ENCODE measurements at regions not wholly inside any gene's neighbourhood (a gene's known extent, or its start where the extent isn't known, plus 50 kb on each side); places are given as distances from the start of the nearest gene placed in this dataset.

DNA sequence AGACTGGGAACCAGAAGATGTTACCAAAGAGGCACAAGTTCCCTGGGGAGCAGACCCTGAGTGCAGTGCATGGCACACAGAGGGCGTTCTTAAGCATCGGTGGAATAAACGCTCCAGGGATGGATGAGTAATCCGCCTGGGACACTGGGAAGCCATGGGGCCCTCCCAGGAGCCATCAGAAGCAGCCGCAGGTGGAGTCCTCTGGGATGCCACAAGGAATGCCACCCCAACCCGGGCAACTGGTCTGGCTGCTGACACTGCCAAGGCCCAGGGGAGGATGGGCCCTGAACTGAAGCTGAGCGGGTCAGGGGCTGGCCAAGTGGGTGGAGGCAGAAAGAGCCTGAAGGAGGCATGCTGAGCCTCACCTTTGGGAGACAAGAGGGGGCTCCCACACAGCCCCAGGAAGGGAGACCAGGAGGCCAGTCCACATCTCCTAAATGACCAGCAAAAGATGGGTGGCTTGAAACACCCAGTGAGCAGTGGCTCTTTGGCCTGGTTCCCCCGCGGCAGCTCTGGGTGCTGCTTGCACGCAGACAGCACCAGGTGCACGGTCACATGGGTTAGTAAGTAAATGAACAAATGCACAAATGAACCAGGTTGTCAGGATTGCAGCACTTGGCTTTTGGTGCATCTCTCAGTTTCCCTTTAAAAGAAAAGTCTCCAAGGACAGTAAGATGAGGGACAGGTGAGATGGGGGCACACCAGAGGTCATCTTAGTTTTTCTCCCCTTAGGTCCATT lies 141.3 kb upstream of the ZMIZ1 start:
- H3K27me3 ChIP-seq (replicated peaks in 1 of 4; ENCODE audit: control extremely low read depth in 1 of 4, control insufficient read depth in 3 of 4, insufficient read depth in 4 of 4, low read length in 3 of 4) = peaks cover 0 to 3% (median 0%) of the 10 kb centered on the region in 4 experiments
- H3K4me1 Mint-ChIP-seq = no peaks in the 10 kb centered on the region
- intact Hi-C loops (cut with micrococcal nuclease) = no loop called here
- ChIA-PET POLR2A (no interaction called here), CTCF (no interaction called here)
- peaks cover 26% of the 10 kb centered on the region for H3K27me3 Mint-ChIP-seq
- TF ChIP-seq, protein P1, sequence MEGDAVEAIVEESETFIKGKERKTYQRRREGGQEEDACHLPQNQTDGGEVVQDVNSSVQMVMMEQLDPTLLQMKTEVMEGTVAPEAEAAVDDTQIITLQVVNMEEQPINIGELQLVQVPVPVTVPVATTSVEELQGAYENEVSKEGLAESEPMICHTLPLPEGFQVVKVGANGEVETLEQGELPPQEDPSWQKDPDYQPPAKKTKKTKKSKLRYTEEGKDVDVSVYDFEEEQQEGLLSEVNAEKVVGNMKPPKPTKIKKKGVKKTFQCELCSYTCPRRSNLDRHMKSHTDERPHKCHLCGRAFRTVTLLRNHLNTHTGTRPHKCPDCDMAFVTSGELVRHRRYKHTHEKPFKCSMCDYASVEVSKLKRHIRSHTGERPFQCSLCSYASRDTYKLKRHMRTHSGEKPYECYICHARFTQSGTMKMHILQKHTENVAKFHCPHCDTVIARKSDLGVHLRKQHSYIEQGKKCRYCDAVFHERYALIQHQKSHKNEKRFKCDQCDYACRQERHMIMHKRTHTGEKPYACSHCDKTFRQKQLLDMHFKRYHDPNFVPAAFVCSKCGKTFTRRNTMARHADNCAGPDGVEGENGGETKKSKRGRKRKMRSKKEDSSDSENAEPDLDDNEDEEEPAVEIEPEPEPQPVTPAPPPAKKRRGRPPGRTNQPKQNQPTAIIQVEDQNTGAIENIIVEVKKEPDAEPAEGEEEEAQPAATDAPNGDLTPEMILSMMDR (IDR thresholded peaks at IDR 0.05) = no peak
- TF ChIP-seq EZH2 (IDR thresholded peaks at IDR 0.05; ENCODE audit: borderline replicate concordance, insufficient read depth, low read depth, low read length, poor library complexity, severe bottlenecking) = no peak
- no peak overlapping the region for H3K9ac ChIP-seq (ENCODE audit: low read length)
- H3K9me3 Mint-ChIP-seq (ENCODE audit: insufficient read depth) = no peaks in the 10 kb centered on the region
- DNase-seq (no peak), ATAC-seq (ENCODE audit: low read depth) (no peak)
- no peaks in the 10 kb centered on the region for H3K9me3 ChIP-seq (ENCODE audit: control extremely low read depth in 1 of 3, control insufficient read depth in 2 of 3, insufficient read depth in 1 of 3, low read length in 2 of 3)
- no peaks in the 10 kb centered on the region for H3K79me2 ChIP-seq (ENCODE audit: control insufficient read depth, insufficient read depth, low read length)
- no peak overlapping the region for H3K27ac Mint-ChIP-seq
- H3K4me1 ChIP-seq (ENCODE audit: control insufficient read depth in 2 of 2, insufficient read depth in 2 of 2, low read length in 2 of 2) = no peaks in the 10 kb centered on the region
- no peak overlapping the region for H2AFZ ChIP-seq (ENCODE audit: insufficient read depth, low read depth, low read length, poor library complexity, severe bottlenecking)
- H3K27ac ChIP-seq (ENCODE audit: low read length in 2 of 2) = no peak overlapping the region
- H3K36me3 ChIP-seq (replicated peaks in 1 of 2; ENCODE audit: control extremely low read depth in 1 of 2, control insufficient read depth in 1 of 2, extremely low read depth in 1 of 2, insufficient read depth in 2 of 2, low read length in 1 of 2) = no peaks in the 10 kb centered on the region
- 96% methylated on average over 11 of the region's 11 CpGs for WGBS (ENCODE audit: insufficient coverage)
- H3K4me3 Mint-ChIP-seq = no peak overlapping the region
- no peaks in the 10 kb centered on the region for H4K20me1 ChIP-seq (ENCODE audit: control insufficient read depth, insufficient read depth, low read length, poor library complexity, severe bottlenecking)
- no peak overlapping the region for H3K4me3 ChIP-seq (ENCODE audit: control extremely low read depth in 1 of 5, extremely low read depth in 1 of 5, insufficient read depth in 1 of 5, low read depth in 2 of 5, low read length in 4 of 5)
- H3K4me2 ChIP-seq (replicated peaks; ENCODE audit: low read depth, low read length, poor library complexity, severe bottlenecking) = no peak overlapping the region

DNA sequence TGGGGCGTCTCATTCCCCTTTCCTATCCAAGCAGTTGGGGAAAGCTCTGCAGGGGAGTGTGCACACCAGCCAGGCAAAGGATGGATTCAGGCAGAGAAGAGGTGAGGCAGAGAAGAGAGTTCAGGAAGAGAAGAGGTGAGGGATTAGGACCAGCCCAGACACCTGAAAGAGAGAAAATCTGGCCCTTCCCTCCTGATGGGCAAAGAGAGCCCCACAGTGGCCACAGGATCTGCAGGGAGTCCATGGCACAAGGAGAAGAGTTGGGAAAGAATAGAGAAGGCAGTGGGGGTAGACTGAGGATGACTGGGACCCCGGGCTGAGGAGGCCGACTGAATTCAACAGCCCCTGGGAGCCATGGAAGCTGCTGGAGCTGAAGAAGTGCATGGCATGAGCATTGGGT lies 140.4 kb upstream of the ZMIZ1 start:
- Mint-ChIP-seq H3K4me3 (no peak overlapping the region), H3K27me3 (peaks cover 32% of the 10 kb centered on the region), H3K9me3 (ENCODE audit: insufficient read depth) (no peaks in the 10 kb centered on the region), H3K27ac (no peak overlapping the region), H3K4me1 (no peaks in the 10 kb centered on the region)
- Histone ChIP-seq H4K20me1 (ENCODE audit: control insufficient read depth, insufficient read depth, low read length, poor library complexity, severe bottlenecking) (no peaks in the 10 kb centered on the region), H3K9ac (ENCODE audit: low read length) (no peak overlapping the region), H3K4me2 (replicated peaks; ENCODE audit: low read depth, low read length, poor library complexity, severe bottlenecking) (no peak overlapping the region), H3K4me1 (ENCODE audit: control insufficient read depth in 2 of 2, insufficient read depth in 2 of 2, low read length in 2 of 2) (no peaks in the 10 kb centered on the region), H3K4me3 (ENCODE audit: control extremely low read depth in 1 of 5, extremely low read depth in 1 of 5, insufficient read depth in 1 of 5, low read depth in 2 of 5, low read length in 4 of 5) (no peak overlapping the region), H3K27ac (ENCODE audit: low read length in 2 of 2) (no peak overlapping the region), H3K36me3 (replicated peaks in 1 of 2; ENCODE audit: control extremely low read depth in 1 of 2, control insufficient read depth in 1 of 2, extremely low read depth in 1 of 2, insufficient read depth in 2 of 2, low read length in 1 of 2) (no peaks in the 10 kb centered on the region), H3K9me3 (ENCODE audit: control extremely low read depth in 1 of 3, control insufficient read depth in 2 of 3, insufficient read depth in 1 of 3, low read length in 2 of 3) (no peaks in the 10 kb centered on the region), H2AFZ (ENCODE audit: insufficient read depth, low read depth, low read length, poor library complexity, severe bottlenecking) (no peak overlapping the region), H3K79me2 (ENCODE audit: control insufficient read depth, insufficient read depth, low read length) (no peaks in the 10 kb centered on the region), H3K27me3 (replicated peaks in 1 of 4; ENCODE audit: control extremely low read depth in 1 of 4, control insufficient read depth in 3 of 4, insufficient read depth in 4 of 4, low read length in 3 of 4) (peaks cover 0 to 3% (median 0%) of the 10 kb centered on the region in 4 experiments)
- DNase-seq (no peak), ATAC-seq (ENCODE audit: low read depth) (no peak)
- ChIA-PET CTCF (no interaction called here), POLR2A (no interaction called here)
- TF ChIP-seq EZH2 (IDR thresholded peaks at IDR 0.05; ENCODE audit: borderline replicate concordance, insufficient read depth, low read depth, low read length, poor library complexity, severe bottlenecking) = no peak
- TF ChIP-seq, protein P1 (IDR thresholded peaks at IDR 0.05) = no peak
- WGBS (ENCODE audit: insufficient coverage) = 96% methylated on average over 2 of the region's 3 CpGs
- intact Hi-C loops (cut with micrococcal nuclease) = no loop called here
